NCI-H1105 treated with DMSO at 0.1 percent for 48 hours (cell line): ENCODE measurements at regions not wholly inside any gene's neighbourhood (a gene's known extent, or its start where the extent isn't known, plus 50 kb on each side); places are given as distances from the start of the nearest gene placed in this dataset.

Experiments used
- DNase-seq: peaks from one replicate; lab custom pipeline; 2025; lab: John Stamatoyannopoulos, UW

GRCh38 chr10:107715565-107715964 is 551.1 kb upstream of the SORCS1 start:
- DNase-seq, result no peak

- no peak for DNase-seq
Observed at GRCh38 chr10:107708981-107709380, 544.5 kb upstream of the SORCS1 start.

GRCh38 chr10:107706096-107706725 is 541.7 kb upstream of the SORCS1 start:
- DNase-seq, result no peak

- no peak for DNase-seq
Observed at GRCh38 chr10:107701943-107702342, 537.4 kb upstream of the SORCS1 start.

GRCh38 chr10:107692072-107692471 is 527.6 kb upstream of the SORCS1 start:
- no peak for DNase-seq

GRCh38 chr10:107689323-107689722 is 524.8 kb upstream of the SORCS1 start:
- no peak for DNase-seq

GRCh38 chr10:107687701-107688100 is 523.2 kb upstream of the SORCS1 start:
- DNase-seq, result no peak

- DNase-seq, result no peak
Observed at GRCh38 chr10:107686095-107686494, 521.6 kb upstream of the SORCS1 start.

- no peak for DNase-seq
Observed at GRCh38 chr10:107671960-107672359, 507.5 kb upstream of the SORCS1 start.

GRCh38 chr10:107666214-107666613 is 501.7 kb upstream of the SORCS1 start:
- DNase-seq, result no peak

- no peak for DNase-seq
Observed at GRCh38 chr10:107665459-107665858, 501.0 kb upstream of the SORCS1 start.

GRCh38 chr10:107657851-107658250 is 493.3 kb upstream of the SORCS1 start:
- no peak for DNase-seq

GRCh38 chr10:107656932-107657331 is 492.4 kb upstream of the SORCS1 start:
- DNase-seq, result no peak

- DNase-seq, result no peak
Observed at GRCh38 chr10:107653832-107654287, 489.4 kb upstream of the SORCS1 start.

GRCh38 chr10:107650939-107651338 is 486.4 kb upstream of the SORCS1 start:
- DNase-seq, result no peak

GRCh38 chr10:107649249-107649648 is 484.7 kb upstream of the SORCS1 start:
- DNase-seq, result no peak

- DNase-seq, result no peak
Observed at GRCh38 chr10:107647462-107647861, 483.0 kb upstream of the SORCS1 start.

GRCh38 chr10:107631876-107632275 is 467.4 kb upstream of the SORCS1 start:
- DNase-seq, result no peak

- DNase-seq, result no peak
Observed at GRCh38 chr10:107626862-107627261, 462.4 kb upstream of the SORCS1 start.

- DNase-seq, result no peak
Observed at GRCh38 chr10:107623292-107623691, 458.8 kb upstream of the SORCS1 start.

- no peak for DNase-seq
Observed at GRCh38 chr10:107619139-107619538, 454.6 kb upstream of the SORCS1 start.

GRCh38 chr10:107618504-107618994 is 454.0 kb upstream of the SORCS1 start:
- no peak for DNase-seq

GRCh38 chr10:107616463-107617410 is 452.2 kb upstream of the SORCS1 start:
- DNase-seq, result no peak
